ENCODE measurements at regions not wholly inside any gene's neighbourhood (a gene's known extent, or its start where the extent isn't known, plus 50 kb on each side); places are given as distances from the start of the nearest gene placed in this dataset.

- no peak for TF ChIP-seq CTCF (IDR thresholded peaks at IDR 0.05; ENCODE audit: insufficient read depth, missing control alignments)
Measured at GRCh38 chr18:50473881-50474280, 86.0 kb upstream of the MAPK4 start.

DNA sequence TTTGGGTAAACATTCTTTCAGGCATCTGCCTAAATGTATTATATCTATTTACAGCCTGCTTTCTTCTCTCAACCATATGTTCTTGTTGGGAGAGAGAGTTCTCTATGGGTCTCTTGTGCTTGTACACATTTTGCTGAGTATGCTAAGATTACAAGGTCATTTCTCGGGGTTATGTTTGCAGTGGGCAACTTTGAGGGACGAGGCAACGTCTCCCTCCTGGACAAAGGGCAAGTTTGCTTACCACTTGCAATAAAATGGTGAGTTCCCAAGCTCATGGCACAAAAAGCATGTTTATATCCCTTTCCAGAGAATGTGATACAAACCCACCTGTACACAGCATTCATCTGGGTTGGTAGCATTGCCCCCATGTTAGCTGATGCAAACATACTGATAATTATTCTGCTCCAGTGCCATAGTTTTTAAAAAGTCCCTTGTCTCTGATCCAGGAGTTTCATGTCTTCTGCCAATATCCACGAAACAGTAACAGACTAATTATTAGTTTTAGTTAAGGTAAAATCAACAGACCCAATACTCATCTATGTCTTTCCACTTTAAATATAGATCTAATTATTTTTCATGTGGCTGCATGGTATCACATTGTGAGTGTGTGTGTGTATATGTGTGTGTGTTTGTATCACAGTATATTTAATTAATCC is 84.2 kb upstream of the MAPK4 start:
- no peak for TF ChIP-seq CTCF (IDR thresholded peaks at IDR 0.05; ENCODE audit: insufficient read depth, missing control alignments)
- FAIRE-seq: no peak
- DNase-seq (ENCODE audit: insufficient read length, low spot score): no peak

More at GRCh38 chr18:50473881-50474280, 86.0 kb upstream of the MAPK4 start:
- DNase-seq (ENCODE audit: insufficient read length, low spot score) (no peak), FAIRE-seq (no peak)

- DNase-seq (ENCODE audit: insufficient read length, low spot score) (no peak), FAIRE-seq (no peak)
- no peak for TF ChIP-seq CTCF (IDR thresholded peaks at IDR 0.05; ENCODE audit: insufficient read depth, missing control alignments)
Measured at GRCh38 chr18:50492097-50492496, 67.8 kb upstream of the MAPK4 start.

DNA sequence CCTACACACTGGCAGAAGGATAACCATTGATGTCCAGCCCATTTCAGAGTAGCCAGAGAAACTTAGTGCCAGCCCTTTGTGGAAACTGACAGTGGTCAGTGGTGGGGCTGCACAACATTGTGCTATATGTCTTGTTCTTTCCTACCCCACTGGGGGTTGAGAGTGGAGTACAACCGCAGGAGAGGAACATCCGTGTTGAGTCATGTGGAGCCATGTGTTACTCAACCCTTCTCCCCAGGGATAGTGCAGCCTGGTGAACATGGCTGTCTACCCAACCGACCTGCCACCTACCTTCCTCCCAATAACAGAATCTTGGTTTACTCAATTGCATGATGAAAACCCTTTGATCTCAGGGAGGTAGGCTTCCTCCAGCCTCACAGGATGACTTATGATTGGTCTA is 65.3 kb upstream of the MAPK4 start:
- DNase-seq (ENCODE audit: insufficient read length, low spot score) (no peak), FAIRE-seq (no peak)
- no peak for TF ChIP-seq CTCF (IDR thresholded peaks at IDR 0.05; ENCODE audit: insufficient read depth, missing control alignments)

DNA sequence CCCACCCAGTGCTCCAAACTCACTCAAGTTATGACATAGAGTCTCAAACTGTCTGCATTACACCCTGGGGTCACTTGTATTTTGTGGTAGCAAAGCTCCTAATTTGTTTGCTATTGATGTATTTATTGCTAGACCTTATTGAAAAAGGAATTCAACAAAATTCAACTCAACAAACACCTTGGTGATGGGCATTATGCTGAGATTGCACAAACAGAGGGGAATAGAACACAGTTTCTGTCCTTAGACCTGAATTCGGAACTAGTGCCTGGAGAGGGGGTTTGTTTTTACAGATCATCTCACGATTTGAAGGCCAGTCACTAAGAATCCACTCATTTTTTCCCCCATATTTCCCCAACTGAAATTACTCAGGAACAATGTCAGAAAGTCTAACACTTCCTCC is 53.5 kb upstream of the MAPK4 start:
- DNase-seq (ENCODE audit: insufficient read length, low spot score): no peak
- no peak for TF ChIP-seq CTCF (IDR thresholded peaks at IDR 0.05; ENCODE audit: insufficient read depth, missing control alignments)
- FAIRE-seq: no peak

GRCh38 chr18:50507120-50507590 is 52.7 kb upstream of the MAPK4 start:
- TF ChIP-seq CTCF (IDR thresholded peaks at IDR 0.05; ENCODE audit: insufficient read depth, missing control alignments): peak; percentile 54
- DNase-seq (ENCODE audit: insufficient read length, low spot score) (no peak), FAIRE-seq (no peak)

DNA sequence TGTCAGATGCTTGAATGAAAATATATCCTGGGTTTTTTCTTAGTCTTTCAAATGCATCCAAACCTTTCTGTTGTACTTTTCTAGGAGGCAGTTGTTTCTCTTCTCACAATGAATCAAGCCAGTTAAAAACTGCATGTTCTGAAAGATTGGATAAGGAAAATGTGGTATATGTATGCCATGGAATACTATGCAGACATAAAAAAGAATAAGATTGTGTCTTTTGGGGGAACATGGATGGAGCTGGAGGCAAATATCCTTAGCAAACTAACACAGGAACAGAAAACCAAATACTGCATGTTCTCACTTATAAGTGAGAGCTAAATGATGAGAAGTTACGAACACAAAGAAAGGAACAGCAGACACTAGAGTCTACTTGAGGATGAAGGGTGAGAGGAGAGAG is 51.7 kb upstream of the MAPK4 start:
- FAIRE-seq (no peak), DNase-seq (ENCODE audit: insufficient read length, low spot score) (no peak)
- TF ChIP-seq CTCF (IDR thresholded peaks at IDR 0.05; ENCODE audit: insufficient read depth, missing control alignments): no peak

Data from D721Med (cell line).